ENCODE measurements at regions not wholly inside any gene's neighbourhood (a gene's known extent, or its start where the extent isn't known, plus 50 kb on each side); places are given as distances from the start of the nearest gene placed in this dataset.

DNA sequence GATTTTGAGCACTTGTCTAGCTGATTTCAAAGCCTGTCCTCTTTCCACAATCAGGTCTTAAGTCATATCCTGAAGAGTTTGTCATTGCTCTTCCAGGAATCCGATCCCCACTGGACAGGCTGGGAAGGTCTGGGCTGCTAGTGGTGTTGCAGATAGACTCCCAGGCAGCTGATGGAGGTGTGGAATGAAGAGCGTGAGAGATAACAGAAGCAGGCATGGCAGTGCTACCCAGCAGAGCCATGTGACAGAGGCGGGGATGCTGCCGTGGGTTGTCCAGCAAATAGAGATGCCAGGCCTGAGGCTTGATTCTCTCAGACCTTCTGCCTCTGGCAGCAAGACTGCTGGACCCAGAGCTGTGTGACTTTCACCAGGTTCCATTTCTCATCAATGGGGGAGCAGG is 116.5 kb upstream of the EEPD1 start:
- TF ChIP-seq, protein P1, sequence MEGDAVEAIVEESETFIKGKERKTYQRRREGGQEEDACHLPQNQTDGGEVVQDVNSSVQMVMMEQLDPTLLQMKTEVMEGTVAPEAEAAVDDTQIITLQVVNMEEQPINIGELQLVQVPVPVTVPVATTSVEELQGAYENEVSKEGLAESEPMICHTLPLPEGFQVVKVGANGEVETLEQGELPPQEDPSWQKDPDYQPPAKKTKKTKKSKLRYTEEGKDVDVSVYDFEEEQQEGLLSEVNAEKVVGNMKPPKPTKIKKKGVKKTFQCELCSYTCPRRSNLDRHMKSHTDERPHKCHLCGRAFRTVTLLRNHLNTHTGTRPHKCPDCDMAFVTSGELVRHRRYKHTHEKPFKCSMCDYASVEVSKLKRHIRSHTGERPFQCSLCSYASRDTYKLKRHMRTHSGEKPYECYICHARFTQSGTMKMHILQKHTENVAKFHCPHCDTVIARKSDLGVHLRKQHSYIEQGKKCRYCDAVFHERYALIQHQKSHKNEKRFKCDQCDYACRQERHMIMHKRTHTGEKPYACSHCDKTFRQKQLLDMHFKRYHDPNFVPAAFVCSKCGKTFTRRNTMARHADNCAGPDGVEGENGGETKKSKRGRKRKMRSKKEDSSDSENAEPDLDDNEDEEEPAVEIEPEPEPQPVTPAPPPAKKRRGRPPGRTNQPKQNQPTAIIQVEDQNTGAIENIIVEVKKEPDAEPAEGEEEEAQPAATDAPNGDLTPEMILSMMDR (IDR thresholded peaks at IDR 0.05), result no peak
- TF ChIP-seq POLR2A (IDR thresholded peaks at IDR 0.05) (no peak), POLR2AphosphoS5 (IDR thresholded peaks at IDR 0.05) (no peak)
